Suppressor macrophage treated with lipopolysaccharide for 4 hours (primary cell): ENCODE measurements at regions not wholly inside any gene's neighbourhood (a gene's known extent, or its start where the extent isn't known, plus 50 kb on each side); places are given as distances from the start of the nearest gene placed in this dataset.
"Not testable (repeated sequence)": the region's sequence is repeated elsewhere in the genome, so short reads cannot be mapped to it uniquely, and the experiment has no call there.

Source experiments
- DNase-seq: peaks from one replicate; pipeline ENCODE4 v3.0.0-alpha.2; 2020

DNA sequence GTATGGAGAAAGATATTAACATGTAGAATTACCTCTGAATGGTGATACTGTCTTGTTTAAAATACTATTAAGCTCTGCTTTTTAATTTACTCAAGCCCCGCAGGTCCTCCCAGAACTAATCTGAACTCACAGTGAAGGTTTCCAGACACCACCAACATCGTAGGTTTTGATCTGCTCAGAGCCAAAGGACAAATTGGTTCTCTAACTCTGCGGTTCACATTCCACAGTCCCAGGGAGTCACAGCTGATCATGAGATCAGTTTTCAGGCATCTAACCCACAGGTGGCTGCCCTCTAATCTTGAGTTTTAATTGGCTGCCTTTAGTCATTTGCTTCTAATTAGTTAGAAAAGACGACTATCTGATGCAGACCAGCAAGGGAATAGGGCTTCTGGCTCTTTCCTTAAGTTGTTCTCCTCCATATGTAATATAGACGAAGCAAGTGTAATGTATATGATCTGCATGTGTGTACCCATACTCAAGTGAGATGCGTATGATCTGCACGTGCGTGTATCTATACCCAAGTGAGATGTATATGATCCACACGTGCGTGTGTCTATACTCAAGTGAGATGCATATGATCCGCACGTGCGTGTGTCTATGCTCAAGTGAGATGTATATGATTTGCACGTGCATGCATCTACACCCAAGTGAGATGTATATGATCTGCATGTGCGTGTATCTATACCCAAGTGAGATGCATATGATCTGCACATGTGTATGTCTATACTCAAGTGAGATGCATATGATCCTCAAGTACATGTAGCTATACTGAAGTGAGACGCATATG, 331.5 kb upstream of the NPVF start:
- DNase-seq, result no peak

DNA sequence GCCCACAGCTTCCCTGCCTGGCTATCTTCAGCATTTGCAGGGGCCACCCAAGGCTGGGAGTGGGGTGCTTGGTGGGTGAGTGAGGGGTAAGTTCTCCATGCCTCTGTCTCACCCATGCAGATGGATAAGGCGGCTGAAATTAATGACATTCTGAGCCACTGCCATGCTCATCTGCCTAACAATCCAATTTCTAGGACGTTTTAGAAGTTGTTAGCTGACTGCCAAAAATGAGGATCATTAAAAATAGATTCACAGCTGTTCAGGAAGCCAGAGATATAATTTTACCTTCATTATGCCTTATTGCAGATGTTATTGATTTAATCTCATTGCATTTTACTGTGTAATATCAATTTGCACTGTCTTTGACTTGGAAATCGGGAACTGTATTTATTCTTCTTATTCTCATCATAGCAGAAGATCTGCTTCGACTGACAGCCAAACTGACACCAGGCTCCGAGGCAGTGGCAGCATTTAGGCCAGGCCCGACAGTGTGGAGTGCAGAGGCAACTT, 334.4 kb upstream of the NPVF start:
- DNase-seq, result no peak

DNA sequence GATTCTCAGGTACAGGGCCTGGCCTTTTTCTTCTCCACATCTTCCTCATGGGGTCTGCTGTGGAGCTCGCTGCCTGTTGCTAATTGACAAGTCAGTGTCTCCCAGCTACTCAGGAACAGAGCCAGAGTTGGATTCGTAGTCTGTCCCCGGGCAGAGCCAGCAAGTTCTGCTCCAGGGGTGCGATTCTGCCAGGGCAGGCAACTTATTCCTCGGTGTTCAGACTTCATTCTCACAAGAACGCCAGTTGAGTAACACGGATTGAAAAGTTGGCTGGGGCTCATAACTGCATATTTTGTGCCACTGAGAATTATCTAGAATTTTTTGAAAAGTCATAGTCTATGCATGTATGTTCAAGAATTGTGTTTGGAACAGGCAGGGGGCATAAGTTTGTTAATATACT, 336.7 kb upstream of the NPVF start:
- DNase-seq, result no peak

DNA sequence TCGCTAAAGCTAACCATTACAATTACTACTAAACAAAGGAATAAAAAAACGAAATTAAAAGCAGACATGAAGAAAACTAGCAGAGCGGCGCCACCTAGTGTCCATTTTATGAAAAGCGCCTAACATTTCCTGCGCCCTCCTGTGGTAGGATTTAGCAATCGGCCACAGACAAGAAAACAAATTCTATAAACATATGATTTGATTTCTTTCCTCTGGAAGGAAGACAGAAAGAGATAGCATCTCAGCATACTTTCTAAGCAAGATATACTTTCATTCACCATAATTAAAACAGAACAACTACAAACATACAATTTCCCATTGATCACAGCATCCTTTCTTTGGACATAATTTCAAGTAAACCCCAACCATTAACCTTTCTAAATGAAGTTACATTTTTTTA, 337.7 kb upstream of the NPVF start:
- peak; percentile 76 for DNase-seq

DNA sequence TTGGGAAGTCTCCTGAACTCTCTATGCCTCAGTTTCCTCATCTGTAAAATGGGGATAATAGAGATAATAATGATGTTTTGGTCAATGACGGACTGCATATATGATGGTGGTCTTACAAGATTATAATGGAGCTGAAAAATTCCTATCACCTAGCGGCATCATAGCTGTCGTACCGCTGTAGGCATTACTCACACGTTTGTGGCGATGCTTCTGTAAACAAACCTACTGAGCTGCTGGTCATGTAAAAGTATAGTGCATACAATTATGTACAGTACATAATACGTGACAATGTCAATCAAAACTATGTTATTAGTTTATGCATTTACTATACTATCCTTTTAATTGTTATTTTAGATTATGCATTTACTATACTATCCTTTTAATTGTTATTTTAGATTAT, 339.1 kb upstream of the NPVF start:
- no peak for DNase-seq

DNA sequence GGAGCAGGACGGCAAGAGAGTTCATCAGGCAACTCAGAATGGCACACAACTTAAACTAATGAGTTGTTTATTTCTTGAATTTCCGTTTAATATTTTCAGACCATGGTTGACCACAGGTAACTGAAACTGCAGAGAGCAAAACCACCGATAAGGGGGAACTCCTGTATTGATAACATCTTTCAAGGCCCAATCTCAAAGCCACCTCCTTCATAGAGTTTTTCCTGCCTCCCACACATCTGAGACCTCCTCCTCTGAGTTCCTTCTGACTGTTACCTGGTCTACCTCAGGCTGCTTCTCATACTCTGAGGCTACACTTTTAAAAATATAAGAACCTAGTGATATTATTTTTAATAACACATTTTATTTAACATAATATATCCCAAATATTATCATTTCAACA, 341.5 kb upstream of the NPVF start:
- no peak for DNase-seq

DNA sequence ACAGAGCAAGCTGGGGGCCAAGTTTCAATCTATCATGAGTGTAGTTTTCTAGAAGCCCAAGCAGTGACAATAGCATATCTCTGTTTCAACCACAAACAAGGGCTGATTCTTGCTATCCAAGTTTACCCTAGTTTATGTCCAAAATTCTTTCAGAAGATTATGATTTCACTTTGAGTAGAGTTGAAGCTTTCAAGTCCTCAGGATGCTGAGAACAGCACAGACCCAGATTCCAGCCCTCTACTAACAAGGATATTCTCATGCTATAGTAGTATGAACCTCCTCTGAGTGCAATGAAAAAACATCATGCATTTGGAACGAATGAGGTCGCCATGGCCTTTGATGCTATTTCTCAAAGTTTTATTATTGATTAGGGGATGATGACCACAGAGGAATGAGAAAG, 344.1 kb upstream of the NPVF start:
- no peak for DNase-seq

DNA sequence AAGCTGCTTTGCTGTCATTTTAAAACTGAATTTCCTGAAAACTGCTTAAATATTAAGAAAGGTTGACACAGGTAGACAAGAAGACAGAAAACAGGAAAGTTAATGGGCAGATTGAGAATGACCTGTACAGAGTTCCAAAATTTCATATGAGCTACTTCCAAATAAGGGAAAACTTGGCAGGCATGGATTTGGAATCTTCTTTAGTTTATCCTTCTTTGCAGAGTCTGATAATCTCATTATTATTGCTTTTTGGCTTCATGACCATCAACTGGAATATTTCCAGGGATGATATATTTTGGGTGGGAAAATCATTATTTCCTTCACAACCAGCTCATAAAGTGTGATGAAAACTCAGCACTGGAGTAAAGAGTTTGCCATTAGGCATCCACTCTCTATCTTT, 346.5 kb upstream of the NPVF start:
- DNase-seq, result no peak

DNA sequence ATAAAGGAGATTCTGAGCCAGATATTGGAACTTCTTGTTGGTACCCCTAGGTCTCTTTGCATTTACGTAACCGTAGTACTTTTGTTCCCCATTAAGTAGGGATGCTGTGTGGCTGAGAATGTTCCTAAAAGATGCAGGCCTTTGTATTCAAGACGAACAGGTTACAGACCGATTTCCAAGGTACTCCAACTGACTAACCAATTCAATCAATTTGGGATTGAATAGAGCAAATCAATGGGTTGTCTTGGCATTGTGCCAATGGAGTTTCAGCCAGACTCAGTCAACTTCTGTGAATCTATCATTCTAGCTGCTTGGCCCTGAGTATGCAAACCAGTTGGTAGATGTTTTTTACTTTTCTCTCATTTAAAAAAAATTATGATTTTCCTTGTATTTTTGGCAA, 347.3 kb upstream of the NPVF start:
- no peak for DNase-seq

DNA sequence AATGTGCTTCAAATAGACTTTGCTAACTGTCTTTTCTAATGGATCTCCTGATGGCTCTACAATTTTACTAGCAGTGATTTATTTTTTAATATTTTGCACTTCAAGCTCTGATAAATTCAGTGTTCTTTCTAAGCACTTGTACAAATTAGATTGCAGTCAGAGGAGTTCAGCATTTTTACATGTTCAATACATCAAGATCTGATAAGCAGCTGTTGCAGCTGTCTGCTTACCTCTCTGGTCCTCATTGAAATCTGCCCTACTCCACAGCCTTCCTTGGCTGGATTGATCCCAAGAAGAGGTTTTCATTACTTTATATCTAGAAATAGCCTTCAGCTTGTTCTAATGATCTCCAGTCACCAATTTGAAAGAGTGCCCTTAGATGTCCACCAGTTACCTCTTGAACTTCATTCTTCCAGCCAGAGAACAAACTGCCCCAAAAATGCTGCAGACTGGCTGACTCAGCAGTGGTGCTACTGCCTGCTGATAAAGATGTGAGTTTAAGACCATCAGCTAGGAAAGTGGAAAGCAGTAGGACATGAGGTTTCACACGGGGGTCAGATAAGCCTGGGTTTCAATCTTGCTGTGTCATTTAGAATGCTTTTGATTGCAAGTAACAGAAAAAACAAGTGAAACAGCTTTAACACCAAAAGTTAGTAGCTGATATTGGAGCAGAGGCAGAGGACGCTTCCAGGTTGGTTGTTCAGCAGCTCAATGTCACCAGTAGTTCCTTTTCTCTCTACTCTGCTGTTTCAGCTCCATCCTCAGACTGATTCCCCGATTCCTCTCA, 350.9 kb upstream of the NPVF start:
- DNase-seq, result no peak

DNA sequence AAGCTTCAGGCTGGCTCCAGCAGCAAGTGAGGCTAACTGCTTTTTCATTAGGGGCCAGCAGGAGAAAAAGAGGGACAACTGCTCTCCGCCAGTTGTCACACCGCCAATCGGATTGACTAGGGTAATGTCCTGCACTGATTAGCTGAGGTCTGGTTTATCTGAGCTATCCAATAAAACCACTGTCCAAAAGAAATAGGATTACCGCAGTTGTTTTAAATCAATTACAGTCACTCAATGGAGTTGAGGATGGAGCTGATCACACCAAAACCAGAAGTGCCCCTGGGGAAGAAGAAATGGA, 351.4 kb upstream of the NPVF start:
- DNase-seq, result no peak

DNA sequence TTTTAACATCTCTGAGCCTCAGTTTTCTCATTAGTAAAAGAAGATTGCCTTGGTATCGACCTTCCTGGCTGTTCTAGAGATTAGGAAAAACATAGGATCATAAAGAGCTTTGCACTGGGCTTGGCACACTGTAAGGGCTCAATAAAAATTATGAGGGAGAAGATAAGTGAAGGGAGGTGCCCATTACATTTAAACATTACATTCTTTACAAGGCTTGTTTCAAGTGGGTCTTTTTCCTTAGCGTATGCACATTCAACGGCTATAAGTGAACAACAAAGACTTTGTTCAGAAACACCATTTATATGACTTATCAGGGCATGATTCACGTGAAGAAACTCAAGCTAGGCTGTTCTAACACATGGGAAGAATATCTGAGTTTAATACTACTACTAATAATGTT, 351.9 kb upstream of the NPVF start:
- DNase-seq, result no peak

DNA sequence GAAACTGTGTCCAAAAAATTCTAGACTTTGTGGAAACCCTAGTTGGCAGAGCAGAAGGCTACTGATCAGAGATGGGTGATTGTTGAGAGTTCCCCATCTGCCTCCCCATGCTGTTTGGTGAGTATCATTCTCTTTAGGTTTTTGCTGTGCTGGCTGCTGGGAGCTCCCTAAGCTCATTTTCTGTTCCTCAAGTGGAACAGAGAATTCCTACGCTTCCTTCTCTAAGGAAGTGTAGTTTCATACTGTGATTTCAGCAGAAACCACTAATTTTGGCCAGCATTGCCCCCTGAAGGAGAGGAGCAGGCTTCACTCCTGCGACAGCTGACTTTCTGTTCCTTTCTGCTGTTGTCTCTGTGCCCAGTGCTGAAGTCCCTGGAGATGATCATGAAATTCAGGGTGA, 355.3 kb upstream of the NPVF start:
- DNase-seq, result peak; percentile 9

DNA sequence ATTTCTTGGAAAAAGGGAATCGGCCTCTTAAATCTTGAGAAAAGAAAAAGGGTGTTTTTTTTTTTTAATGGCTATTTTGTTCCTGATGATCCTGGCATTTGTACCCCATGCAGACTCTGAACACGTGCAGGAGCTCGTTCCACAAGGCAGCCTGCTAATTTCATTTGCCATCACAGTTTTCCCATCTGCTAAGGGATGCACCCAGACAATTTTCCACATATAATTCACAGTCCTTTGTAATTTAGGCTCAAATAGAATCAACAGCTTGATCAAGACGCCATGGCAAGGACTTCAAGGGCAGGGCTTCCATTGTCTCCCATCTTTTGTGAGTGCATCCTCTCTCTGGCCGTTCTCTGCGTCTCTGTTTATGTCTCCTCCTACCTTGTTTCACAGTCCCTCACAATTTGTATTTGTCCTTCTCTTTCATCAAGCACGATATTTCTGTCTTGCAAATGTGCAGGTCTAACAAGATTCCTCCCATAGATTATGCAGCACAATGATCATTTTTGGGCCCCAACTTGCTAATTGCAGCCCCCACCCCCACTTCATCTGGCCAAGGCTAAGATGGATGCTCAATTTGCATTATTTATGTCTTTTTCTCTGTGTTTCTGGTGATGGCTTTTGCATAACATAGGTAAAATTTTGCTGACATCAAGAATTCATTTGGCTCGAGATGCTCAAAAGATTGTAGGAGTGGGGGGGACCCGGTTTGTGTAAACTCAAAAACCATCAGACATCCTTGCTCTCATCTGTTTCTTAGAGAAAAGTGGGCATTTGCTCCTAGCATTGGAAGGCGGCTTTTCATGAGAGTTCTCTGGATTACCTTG, 356.0 kb upstream of the NPVF start:
- no peak for DNase-seq

DNA sequence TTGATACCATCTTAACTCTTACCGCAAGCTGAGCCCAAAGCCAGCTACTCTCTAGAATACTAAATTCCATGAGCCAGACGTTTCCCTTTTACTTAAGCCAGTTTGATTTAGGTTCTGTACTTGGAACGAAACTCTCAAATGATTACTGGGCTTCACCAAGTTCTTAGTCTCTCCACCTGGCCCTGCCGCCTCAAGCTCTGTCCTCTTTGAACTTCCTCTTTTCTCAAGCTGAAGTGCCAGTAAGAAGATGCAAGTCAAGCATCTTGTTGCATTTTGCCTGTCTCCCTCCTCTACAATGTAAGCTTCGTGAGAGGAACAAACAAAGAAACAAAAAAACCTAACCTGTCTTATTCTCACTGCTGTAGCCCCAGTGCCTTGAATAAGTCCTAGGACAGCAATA, 358.2 kb upstream of the NPVF start:
- no peak for DNase-seq

DNA sequence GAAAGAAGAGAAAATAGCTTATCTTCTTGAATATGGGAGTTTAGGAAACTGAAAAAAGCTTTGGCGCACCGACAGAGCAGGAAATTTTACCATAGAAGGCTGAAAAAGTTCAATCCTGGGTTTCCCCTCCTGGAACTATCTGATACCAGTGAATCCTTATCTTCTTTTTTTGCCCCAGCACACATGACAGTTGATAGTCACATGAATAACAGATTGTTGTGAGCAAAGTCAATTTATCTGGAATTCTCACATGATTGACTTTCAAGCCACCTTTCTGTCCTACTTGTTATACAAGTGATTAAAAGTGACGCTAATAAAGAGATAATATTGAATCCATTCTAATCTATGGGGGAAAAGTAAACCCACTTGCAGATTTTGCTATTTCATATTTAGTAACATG, 365.8 kb upstream of the NPVF start:
- DNase-seq, result no peak

DNA sequence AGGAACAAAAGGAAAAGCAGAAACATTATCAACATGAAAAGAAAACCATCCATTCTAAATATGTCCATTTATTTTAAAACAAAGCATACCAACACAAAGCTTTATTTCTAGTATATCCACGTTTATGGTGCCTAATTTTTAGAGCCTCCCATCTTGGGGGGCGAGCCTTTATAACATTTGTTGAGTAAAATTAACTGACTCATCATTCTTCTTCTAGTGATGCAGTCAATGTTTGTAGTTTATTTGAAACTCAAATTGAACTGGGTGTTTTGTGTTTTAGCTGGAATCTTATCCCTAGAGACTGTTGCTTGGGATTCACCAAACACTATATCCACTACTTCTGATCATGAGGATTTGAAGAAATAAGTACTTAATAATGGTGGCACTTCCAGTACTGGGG, 366.4 kb upstream of the NPVF start:
- DNase-seq, result no peak

DNA sequence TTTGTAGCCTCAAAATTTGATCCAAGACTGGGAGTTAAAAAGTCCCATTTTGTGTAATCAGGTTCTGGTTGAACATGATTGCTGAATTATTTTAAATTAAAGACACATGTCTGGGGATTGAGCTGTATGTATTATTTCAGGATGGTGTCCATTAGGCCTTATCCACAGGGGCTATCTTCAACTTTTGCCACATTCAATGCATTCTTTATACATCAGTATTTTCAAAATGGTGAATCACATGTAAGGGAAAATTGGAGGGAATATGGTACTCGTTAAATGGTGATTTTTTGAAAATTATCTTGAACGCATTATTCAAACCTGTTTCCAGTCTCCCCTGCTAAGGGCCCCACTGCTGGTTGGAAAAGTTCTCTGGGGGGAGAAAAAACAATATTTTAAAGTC, 367.7 kb upstream of the NPVF start:
- no peak for DNase-seq

DNA sequence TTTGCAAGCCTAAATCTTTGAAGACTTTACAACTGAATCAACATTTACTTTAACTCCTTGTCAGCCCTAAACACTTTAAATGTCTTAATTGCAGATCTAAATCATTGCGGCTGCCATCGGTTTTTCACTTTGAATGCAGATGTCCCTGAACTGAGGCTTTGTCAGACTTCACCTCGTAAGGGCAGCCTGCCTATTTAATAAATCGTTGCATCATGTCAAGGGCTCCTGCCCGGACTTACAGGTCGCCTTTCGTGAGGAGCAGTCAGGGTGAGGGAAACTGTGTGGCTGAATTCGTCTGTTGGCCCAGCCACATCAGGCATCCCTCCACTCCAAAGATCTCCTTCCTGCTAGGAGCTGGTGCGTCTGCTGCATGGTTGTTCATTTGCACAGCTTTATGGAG, 368.2 kb upstream of the NPVF start:
- no peak for DNase-seq

DNA sequence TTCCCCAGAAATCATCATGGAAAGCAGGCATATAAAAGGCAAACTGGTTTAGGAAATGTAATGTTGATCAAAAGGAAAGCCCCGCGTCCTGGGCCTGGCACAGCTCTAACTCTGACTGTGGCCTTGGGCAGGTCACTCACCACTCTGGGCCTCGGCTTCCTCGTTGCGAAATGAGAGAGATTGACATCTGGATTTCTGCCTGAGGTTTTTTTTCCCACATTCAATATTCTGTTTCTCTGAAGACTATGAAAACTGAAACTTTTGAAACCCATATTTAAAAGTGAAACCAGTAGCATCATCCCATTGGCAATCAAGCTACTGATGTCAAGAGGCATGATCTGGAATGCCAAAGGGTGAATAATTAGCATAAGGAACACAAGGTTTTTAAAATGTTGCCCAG, 369.7 kb upstream of the NPVF start:
- DNase-seq, result peak; percentile 84

DNA sequence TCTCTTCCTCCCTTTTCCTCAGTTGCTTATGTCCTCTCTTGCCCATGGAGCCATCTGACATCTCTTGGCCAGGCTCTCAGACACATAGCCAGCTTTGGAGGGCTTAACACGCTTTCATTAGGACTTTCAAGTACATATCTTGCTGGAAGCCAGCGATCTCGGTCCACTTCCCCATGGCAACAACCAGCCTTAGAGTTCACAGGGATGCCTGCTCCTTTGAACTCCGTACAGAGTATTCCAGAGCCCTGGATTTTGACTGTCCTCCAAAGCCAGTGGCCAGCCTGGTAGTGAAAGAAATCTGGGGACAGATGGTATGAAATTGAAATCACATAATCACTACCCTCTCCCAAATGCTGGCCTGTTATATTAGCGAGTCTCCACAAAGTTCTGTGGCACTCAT, 370.5 kb upstream of the NPVF start:
- DNase-seq, result no peak

DNA sequence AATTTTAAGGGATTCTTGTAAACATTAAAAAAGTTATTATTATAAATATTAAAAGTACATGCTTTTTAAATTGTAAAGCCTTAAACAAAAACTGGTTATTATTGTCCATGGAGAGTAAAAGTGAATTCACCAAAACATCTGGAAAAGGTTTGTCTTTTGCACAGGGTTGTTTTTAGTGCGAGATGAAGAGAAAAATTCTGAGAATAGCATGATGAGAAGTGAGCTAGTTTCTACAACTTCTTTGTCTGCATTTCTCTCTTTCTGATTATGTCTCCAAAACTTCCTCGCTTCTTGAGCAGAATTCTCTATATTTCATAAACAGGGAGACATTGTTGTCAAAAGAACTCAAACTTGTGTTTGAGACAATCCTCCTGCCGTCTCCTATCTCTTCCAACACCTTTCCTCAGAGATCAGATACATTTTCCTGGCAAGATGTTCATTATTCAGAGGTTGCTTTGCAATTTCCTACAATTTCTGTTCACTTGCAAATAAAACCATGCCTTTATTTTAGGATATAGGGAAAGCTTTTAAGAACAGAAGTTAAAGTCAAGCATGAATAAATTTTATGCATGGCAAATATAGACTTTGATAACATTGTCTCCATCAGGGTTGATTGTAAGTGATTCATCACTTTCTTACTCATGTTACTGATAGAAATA, 372.1 kb upstream of the NPVF start:
- no peak for DNase-seq

DNA sequence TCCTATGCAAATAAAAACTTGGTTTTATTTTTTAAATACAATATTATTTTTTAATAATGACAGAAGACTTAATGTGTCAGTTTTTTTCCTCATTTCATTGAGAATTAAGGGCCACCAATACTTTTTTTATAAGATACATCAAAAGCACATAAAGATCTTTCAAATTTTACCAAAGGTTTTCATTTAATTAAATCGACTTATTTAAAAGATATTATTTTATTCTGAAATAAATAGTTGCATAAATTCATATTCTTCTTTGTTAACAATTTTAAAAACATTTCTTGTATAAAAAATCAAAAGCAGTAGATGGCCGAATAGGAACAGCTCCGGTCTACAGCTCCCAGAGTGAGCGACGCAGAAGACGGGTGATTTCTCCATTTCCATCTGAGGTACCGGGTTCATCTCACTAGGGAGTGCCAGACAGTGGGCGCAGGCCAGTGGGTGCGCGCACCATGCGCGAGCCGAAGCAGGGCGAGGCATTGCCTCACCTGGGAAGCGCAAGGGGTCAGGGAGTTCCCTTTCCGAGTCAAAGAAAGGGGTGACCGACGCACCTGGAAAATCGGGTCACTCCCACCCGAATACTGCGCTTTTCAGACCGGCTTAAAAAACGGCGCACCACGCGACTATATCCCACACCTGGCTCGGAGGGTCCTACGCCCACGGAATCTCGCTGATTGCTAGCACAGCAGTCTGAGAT, 374.6 kb upstream of the NPVF start:
- DNase-seq, result not testable (repeated sequence)
